ENCODE measurements at regions not wholly inside any gene's neighbourhood (a gene's known extent, or its start where the extent isn't known, plus 50 kb on each side); places are given as distances from the start of the nearest gene placed in this dataset.
"Not testable (repeated sequence)": the region's sequence is repeated elsewhere in the genome, so short reads cannot be mapped to it uniquely, and the experiment has no call there.

GRCh38 chr21:6483645-6484044, 4037.7 kb upstream of the TPTE start:
- not testable (repeated sequence) for DNase-seq (ENCODE audit: low spot score)

- peak; percentile 60 for DNase-seq (ENCODE audit: low spot score)
These were observed 4034.6 kb upstream of the TPTE start for GRCh38 chr21:6486821-6487220.

- not testable (repeated sequence) for DNase-seq (ENCODE audit: low spot score)
These were observed 4028.7 kb upstream of the TPTE start for GRCh38 chr21:6492691-6493090.

- DNase-seq (ENCODE audit: low spot score): not testable (repeated sequence)
These were observed 4027.4 kb upstream of the TPTE start for GRCh38 chr21:6493957-6494356.

GRCh38 chr21:6496356-6496755, 4025.0 kb upstream of the TPTE start:
- not testable (repeated sequence) for DNase-seq (ENCODE audit: low spot score)

GRCh38 chr21:6498716-6499115, 4022.7 kb upstream of the TPTE start:
- peak; percentile 88 for DNase-seq (ENCODE audit: low spot score)

GRCh38 chr21:6499128-6499826, 4022.1 kb upstream of the TPTE start:
- peak; percentile 93 for DNase-seq (ENCODE audit: low spot score)

- not testable (repeated sequence) for DNase-seq (ENCODE audit: low spot score)
These were observed 4021.5 kb upstream of the TPTE start for GRCh38 chr21:6499866-6500265.

- DNase-seq (ENCODE audit: low spot score): not testable (repeated sequence)
These were observed 4020.7 kb upstream of the TPTE start for GRCh38 chr21:6500681-6501080.

- not testable (repeated sequence) for DNase-seq (ENCODE audit: low spot score)
These were observed 4015.1 kb upstream of the TPTE start for GRCh38 chr21:6506167-6506894.

GRCh38 chr21:6507632-6508031, 4013.8 kb upstream of the TPTE start:
- DNase-seq (ENCODE audit: low spot score): not testable (repeated sequence)

GRCh38 chr21:6521777-6522176, 3999.6 kb upstream of the TPTE start:
- DNase-seq (ENCODE audit: low spot score): not testable (repeated sequence)

- not testable (repeated sequence) for DNase-seq (ENCODE audit: low spot score)
These were observed 3995.2 kb upstream of the TPTE start for GRCh38 chr21:6526213-6526612.

- not testable (repeated sequence) for DNase-seq (ENCODE audit: low spot score)
These were observed 3990.7 kb upstream of the TPTE start for GRCh38 chr21:6530655-6531054.

GRCh38 chr21:6533261-6533660, 3988.1 kb upstream of the TPTE start:
- not testable (repeated sequence) for DNase-seq (ENCODE audit: low spot score)

- DNase-seq (ENCODE audit: low spot score): not testable (repeated sequence)
These were observed 3983.1 kb upstream of the TPTE start for GRCh38 chr21:6538320-6538719.

- not testable (repeated sequence) for DNase-seq (ENCODE audit: low spot score)
These were observed 3981.7 kb upstream of the TPTE start for GRCh38 chr21:6539688-6540087.

GRCh38 chr21:6541036-6541435, 3980.3 kb upstream of the TPTE start:
- not testable (repeated sequence) for DNase-seq (ENCODE audit: low spot score)

- DNase-seq (ENCODE audit: low spot score): not testable (repeated sequence)
These were observed 3976.1 kb upstream of the TPTE start for GRCh38 chr21:6545288-6545687.

GRCh38 chr21:6551045-6551444, 3970.3 kb upstream of the TPTE start:
- DNase-seq (ENCODE audit: low spot score): not testable (repeated sequence)

- DNase-seq (ENCODE audit: low spot score): not testable (repeated sequence)
These were observed 3967.6 kb upstream of the TPTE start for GRCh38 chr21:6553505-6554376.

All from mesenteric fat pad (tissue), 1 donor.